ENCODE measurements at regions not wholly inside any gene's neighbourhood (a gene's known extent, or its start where the extent isn't known, plus 50 kb on each side); places are given as distances from the start of the nearest gene placed in this dataset.
"Not testable (repeated sequence)": the region's sequence is repeated elsewhere in the genome, so short reads cannot be mapped to it uniquely, and the experiment has no call there.

DNA sequence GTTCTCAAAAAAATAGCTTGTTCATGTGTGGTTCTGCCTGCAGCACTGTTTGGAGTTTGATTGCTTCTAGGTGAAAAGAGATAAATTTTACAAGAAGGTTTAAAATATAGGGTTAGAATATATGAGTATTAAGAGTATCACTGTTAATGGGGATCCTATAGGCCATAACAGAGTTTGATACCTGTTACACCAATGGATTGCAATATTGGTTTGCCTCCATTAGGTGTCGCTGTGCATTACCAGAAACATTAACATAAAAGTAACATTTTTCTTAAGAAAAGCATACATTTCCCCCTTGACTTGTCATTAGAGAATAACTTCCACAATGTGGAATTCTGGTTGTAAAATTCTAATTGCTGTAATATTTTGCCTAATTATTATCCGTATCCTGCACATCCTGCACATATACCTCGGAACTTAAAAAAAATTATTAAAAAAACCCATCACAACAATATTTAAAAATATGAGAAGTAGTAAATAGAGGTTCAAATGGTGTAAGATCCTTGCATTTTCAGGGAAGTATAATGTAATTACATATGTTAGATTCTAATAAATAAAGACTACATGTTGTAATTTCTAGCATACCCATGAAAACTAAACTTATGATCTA is 63.0 kb downstream of the CYP4A11 start:
- peak in 1 of 2 experiments; percentile 3 for DNase-seq

DNA sequence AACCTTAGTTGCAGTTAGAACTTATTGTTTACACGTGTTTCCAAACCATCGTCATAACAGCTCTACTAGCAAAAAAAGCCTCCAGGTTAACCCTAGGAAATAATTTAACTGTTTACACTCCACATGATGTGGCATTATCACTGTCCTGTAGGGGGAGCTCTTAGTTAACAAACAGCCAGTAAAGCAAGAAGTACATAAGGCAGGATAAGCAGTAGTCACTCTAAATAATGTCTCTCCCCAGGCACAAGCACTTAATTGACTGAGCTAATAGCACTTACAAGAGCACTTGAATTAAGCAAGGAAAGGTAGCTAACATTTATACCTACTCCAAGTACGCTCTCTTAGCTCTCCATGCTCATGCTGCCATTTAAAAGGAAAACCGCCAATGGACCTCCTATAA is 65.2 kb downstream of the CYP4A11 start:
- DNase-seq, result not testable (repeated sequence)

Measured in SHP77 (cell line).